ENCODE measurements at regions not wholly inside any gene's neighbourhood (a gene's known extent, or its start where the extent isn't known, plus 50 kb on each side); places are given as distances from the start of the nearest gene placed in this dataset.

- DNase-seq, result no peak
These were observed 151.3 kb downstream of the BTG1 start for GRCh38 chr12:91994208-91994797.

- no peak for DNase-seq
These were observed 152.2 kb downstream of the BTG1 start for GRCh38 chr12:91993287-91994017.

GRCh38 chr12:91991399-91992187 is 154.1 kb downstream of the BTG1 start:
- no peak for DNase-seq

GRCh38 chr12:91990525-91990924 is 155.1 kb downstream of the BTG1 start:
- no peak for DNase-seq

GRCh38 chr12:91989143-91989542 is 156.5 kb downstream of the BTG1 start:
- DNase-seq, result no peak

- DNase-seq, result no peak
These were observed 157.3 kb downstream of the BTG1 start for GRCh38 chr12:91988086-91988923.

- DNase-seq, result no peak
These were observed 159.6 kb downstream of the BTG1 start for GRCh38 chr12:91986084-91986483.

- no peak for DNase-seq
These were observed 160.5 kb downstream of the BTG1 start for GRCh38 chr12:91985002-91985787.

GRCh38 chr12:91984556-91984955 is 161.1 kb downstream of the BTG1 start:
- DNase-seq, result no peak

GRCh38 chr12:91983935-91984334 is 161.7 kb downstream of the BTG1 start:
- DNase-seq, result no peak

GRCh38 chr12:91982946-91983345 is 162.7 kb downstream of the BTG1 start:
- no peak for DNase-seq

GRCh38 chr12:91980389-91980821 is 165.2 kb downstream of the BTG1 start:
- no peak for DNase-seq

- DNase-seq, result no peak
These were observed 167.5 kb downstream of the BTG1 start for GRCh38 chr12:91978143-91978542.

GRCh38 chr12:91975891-91976290 is 169.8 kb downstream of the BTG1 start:
- no peak for DNase-seq

GRCh38 chr12:91974541-91975085 is 171.0 kb downstream of the BTG1 start:
- DNase-seq, result no peak

GRCh38 chr12:91973813-91974212 is 171.8 kb downstream of the BTG1 start:
- no peak for DNase-seq

- no peak for DNase-seq
These were observed 172.8 kb downstream of the BTG1 start for GRCh38 chr12:91972896-91973295.

GRCh38 chr12:91968777-91969171 is 176.9 kb downstream of the BTG1 start:
- DNase-seq, result no peak

GRCh38 chr12:91968076-91968776 is 177.4 kb downstream of the BTG1 start:
- no peak for DNase-seq

GRCh38 chr12:91967590-91967989 is 178.1 kb downstream of the BTG1 start:
- DNase-seq, result no peak

GRCh38 chr12:91965781-91966180 is 179.9 kb downstream of the BTG1 start:
- no peak for DNase-seq
